ENCODE measurements at regions not wholly inside any gene's neighbourhood (a gene's known extent, or its start where the extent isn't known, plus 50 kb on each side); places are given as distances from the start of the nearest gene placed in this dataset.
"Not testable (repeated sequence)": the region's sequence is repeated elsewhere in the genome, so short reads cannot be mapped to it uniquely, and the experiment has no call there.

DNA sequence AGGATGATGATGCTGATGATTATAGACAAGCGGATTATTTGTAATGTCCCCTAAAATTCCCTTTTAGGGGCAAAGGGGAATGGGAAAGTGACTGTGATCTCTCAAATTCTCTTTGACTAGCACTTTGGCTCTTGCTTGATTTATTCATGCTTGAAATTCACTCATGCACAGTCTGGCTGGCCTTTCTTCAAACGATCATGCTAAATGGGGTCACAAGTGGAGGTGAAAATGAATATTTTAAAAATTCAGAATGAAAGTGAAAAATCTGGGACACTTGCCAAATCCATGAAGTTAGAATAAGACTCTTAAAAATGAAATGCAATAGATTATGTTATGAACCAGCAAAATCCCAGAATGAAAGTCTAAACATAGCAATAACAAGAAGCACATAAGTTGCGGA lies 173.4 kb upstream of the RAI2 start:
- no peak for DNase-seq
- Histone ChIP-seq H3K36me3 (replicated peaks; ENCODE audit: control insufficient read depth, insufficient read depth, low read length) (no peaks in the 10 kb centered on the region), H3K27me3 (ENCODE audit: control insufficient read depth, insufficient read depth, low read length) (no peaks in the 10 kb centered on the region), H3K4me3 (ENCODE audit: insufficient read depth, low read depth, low read length) (no peak overlapping the region)

- DNase-seq, result no peak
- no peaks in the 10 kb centered on the region for H3K27me3 ChIP-seq (ENCODE audit: control insufficient read depth, insufficient read depth, low read length)
- H3K4me3 ChIP-seq (ENCODE audit: insufficient read depth, low read depth, low read length), result no peak overlapping the region
- H3K36me3 ChIP-seq (replicated peaks; ENCODE audit: control insufficient read depth, insufficient read depth, low read length), result no peaks in the 10 kb centered on the region
These were observed 171.6 kb upstream of the RAI2 start for GRCh38 chrX:18032486-18033221.

- no peaks in the 10 kb centered on the region for H3K36me3 ChIP-seq (replicated peaks; ENCODE audit: control insufficient read depth, insufficient read depth, low read length)
- DNase-seq, result no peak
- no peaks in the 10 kb centered on the region for H3K27me3 ChIP-seq (ENCODE audit: control insufficient read depth, insufficient read depth, low read length)
- H3K4me3 ChIP-seq (ENCODE audit: insufficient read depth, low read depth, low read length), result no peak overlapping the region
These were observed 170.8 kb upstream of the RAI2 start for GRCh38 chrX:18031726-18032375.

DNA sequence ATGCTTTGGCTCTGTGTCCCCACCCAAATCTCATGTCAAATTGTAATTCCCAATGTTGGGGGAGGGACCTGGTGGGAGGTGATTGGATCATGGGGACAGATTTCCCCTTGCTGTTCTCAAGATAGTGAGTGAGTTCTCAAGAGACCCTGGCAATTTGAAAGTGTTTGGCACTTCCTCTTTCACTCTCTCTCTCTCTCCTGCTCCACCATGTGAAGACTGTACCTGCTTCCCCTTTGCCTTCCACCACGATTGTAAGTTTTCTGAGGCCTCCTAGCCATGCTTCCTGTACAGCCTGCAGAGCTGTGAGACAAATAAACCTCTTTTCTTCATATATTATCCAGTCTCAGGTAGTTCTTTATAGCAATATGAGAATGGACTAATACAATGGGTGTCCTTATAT lies 169.6 kb upstream of the RAI2 start:
- not testable (repeated sequence) for H3K36me3 ChIP-seq (replicated peaks; ENCODE audit: control insufficient read depth, insufficient read depth, low read length); DNase-seq; H3K4me3 ChIP-seq (ENCODE audit: insufficient read depth, low read depth, low read length)

DNA sequence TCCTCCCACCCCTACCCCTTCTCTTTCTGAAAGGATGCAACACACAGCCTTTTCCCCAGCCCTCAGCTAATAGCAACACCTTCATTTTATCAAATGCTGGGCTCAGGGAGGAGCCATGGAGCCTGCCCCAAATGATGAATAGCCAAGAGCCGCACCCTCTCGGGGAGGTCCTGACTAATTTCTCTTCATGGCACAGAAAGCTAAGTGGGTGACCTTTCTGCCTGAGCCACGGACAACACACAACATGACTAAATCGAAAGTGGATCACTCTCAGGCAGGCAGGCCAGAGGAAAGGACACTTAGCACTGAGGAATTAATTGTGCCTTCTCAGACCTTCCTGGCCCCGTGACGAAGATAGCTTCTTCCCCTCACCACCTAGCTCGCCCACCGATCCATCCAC lies 165.1 kb upstream of the RAI2 start:
- no peaks in the 10 kb centered on the region for H3K36me3 ChIP-seq (replicated peaks; ENCODE audit: control insufficient read depth, insufficient read depth, low read length)
- no peaks in the 10 kb centered on the region for H3K27me3 ChIP-seq (ENCODE audit: control insufficient read depth, insufficient read depth, low read length)
- no peak for DNase-seq
- no peak overlapping the region for H3K4me3 ChIP-seq (ENCODE audit: insufficient read depth, low read depth, low read length)

More for the DNA sequence above, 169.6 kb upstream of the RAI2 start:
- H3K27me3 ChIP-seq (ENCODE audit: control insufficient read depth, insufficient read depth, low read length), result not testable (repeated sequence)

DNA sequence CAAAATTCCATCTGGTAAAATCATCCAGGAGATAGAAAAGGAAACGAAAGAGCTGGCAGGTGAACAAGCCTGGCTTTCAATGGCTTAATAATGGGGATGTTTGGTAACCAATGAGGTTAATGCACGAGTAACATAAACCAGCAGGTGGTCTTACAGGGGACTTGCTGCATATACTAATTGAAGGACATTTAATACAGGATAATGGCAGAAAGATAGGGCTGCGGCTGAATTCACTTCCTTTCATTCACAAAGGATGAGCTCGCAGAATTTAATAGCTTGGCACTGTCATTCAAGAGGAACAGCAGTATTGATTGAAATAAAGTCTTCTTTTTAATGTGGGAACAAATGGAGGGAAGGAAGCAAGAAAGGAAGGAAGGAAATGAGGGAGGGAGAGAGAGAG lies 156.3 kb upstream of the RAI2 start:
- peak; percentile 9 for DNase-seq
- Histone ChIP-seq H3K4me3 (ENCODE audit: insufficient read depth, low read depth, low read length) (no peak overlapping the region), H3K36me3 (replicated peaks; ENCODE audit: control insufficient read depth, insufficient read depth, low read length) (no peaks in the 10 kb centered on the region), H3K27me3 (ENCODE audit: control insufficient read depth, insufficient read depth, low read length) (no peaks in the 10 kb centered on the region)

DNA sequence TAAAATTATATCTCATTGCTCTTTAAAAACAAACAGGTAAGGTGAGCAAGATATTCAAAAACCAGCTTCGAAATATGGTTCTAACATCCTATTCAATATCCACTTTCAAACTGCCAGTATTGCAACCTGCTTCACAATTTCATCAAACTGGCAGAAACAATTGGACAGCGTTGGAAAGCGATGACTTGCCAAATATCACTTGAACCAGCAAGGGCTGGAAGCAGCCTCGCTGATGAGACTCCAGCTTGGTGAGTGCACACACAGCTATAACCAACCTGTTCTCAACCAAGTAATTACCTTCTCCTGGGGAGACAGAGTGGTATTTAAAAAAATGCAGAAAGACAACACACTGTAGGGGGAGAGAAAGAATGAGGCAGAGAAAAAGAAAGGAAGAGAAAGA lies 155.8 kb upstream of the RAI2 start:
- Histone ChIP-seq H3K27me3 (ENCODE audit: control insufficient read depth, insufficient read depth, low read length) (no peaks in the 10 kb centered on the region), H3K36me3 (replicated peaks; ENCODE audit: control insufficient read depth, insufficient read depth, low read length) (no peaks in the 10 kb centered on the region), H3K4me3 (ENCODE audit: insufficient read depth, low read depth, low read length) (no peak overlapping the region)
- no peak for DNase-seq

DNA sequence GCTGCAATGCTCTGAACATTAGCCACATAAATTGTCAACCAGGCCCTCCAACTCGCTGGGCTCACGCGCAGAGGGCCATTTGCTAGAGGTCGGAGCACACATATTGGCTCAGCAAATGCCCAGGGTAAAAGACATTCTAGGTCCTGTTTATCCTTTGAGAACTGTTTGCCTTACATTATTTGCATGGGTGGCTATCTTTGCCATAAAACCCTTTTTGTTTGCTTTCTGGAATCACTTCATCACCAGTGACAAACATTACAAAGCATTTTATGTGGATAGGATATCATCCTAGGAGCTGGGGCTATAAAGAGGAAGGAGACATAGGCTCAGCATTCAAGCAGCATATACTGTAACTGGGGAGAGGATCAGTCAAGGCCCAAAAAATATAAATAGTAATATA lies 149.2 kb upstream of the RAI2 start:
- H3K36me3 ChIP-seq (replicated peaks; ENCODE audit: control insufficient read depth, insufficient read depth, low read length), result no peaks in the 10 kb centered on the region
- H3K27me3 ChIP-seq (ENCODE audit: control insufficient read depth, insufficient read depth, low read length), result no peaks in the 10 kb centered on the region
- DNase-seq, result no peak
- H3K4me3 ChIP-seq (ENCODE audit: insufficient read depth, low read depth, low read length), result no peak overlapping the region

GRCh38 chrX:18003876-18004275 lies 142.8 kb upstream of the RAI2 start:
- no peaks in the 10 kb centered on the region for H3K27me3 ChIP-seq (ENCODE audit: control insufficient read depth, insufficient read depth, low read length)
- H3K4me3 ChIP-seq (ENCODE audit: insufficient read depth, low read depth, low read length), result no peak overlapping the region
- no peaks in the 10 kb centered on the region for H3K36me3 ChIP-seq (replicated peaks; ENCODE audit: control insufficient read depth, insufficient read depth, low read length)
- DNase-seq, result no peak

GRCh38 chrX:18002791-18003190 lies 141.7 kb upstream of the RAI2 start:
- no peak overlapping the region for H3K4me3 ChIP-seq (ENCODE audit: insufficient read depth, low read depth, low read length)
- DNase-seq, result no peak
- H3K27me3 ChIP-seq (ENCODE audit: control insufficient read depth, insufficient read depth, low read length), result no peaks in the 10 kb centered on the region
- H3K36me3 ChIP-seq (replicated peaks; ENCODE audit: control insufficient read depth, insufficient read depth, low read length), result no peaks in the 10 kb centered on the region

- Histone ChIP-seq H3K27me3 (ENCODE audit: control insufficient read depth, insufficient read depth, low read length) (no peaks in the 10 kb centered on the region), H3K4me3 (ENCODE audit: insufficient read depth, low read depth, low read length) (no peak overlapping the region), H3K36me3 (replicated peaks; ENCODE audit: control insufficient read depth, insufficient read depth, low read length) (no peaks in the 10 kb centered on the region)
- DNase-seq, result no peak
These were observed 133.3 kb upstream of the RAI2 start for GRCh38 chrX:17994429-17994828.

- Histone ChIP-seq H3K36me3 (replicated peaks; ENCODE audit: control insufficient read depth, insufficient read depth, low read length) (no peaks in the 10 kb centered on the region), H3K27me3 (ENCODE audit: control insufficient read depth, insufficient read depth, low read length) (no peaks in the 10 kb centered on the region), H3K4me3 (ENCODE audit: insufficient read depth, low read depth, low read length) (no peak overlapping the region)
- no peak for DNase-seq
These were observed 132.0 kb upstream of the RAI2 start for GRCh38 chrX:17993062-17993461.

DNA sequence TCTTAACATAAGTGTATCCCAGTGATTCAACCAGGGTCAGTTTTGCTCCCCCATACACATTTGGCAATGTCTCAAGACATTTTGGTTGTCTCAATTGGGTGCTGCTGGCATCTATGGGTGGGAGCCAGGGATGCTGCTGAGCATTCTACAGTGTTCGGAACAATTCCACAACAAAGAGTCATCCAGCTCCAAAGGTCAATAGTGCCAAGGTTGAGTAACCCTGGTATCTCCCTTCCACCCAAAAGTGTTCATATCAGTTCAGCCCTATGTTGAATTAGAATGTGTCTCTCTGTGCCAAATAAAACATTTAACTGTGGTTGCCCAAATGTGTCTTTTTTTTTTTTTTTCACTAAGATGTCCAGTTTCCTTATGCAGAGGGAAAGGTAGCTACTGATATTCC lies 129.4 kb upstream of the RAI2 start:
- Histone ChIP-seq H3K27me3 (ENCODE audit: control insufficient read depth, insufficient read depth, low read length) (no peaks in the 10 kb centered on the region), H3K36me3 (replicated peaks; ENCODE audit: control insufficient read depth, insufficient read depth, low read length) (no peaks in the 10 kb centered on the region), H3K4me3 (ENCODE audit: insufficient read depth, low read depth, low read length) (no peak overlapping the region)
- no peak for DNase-seq

DNA sequence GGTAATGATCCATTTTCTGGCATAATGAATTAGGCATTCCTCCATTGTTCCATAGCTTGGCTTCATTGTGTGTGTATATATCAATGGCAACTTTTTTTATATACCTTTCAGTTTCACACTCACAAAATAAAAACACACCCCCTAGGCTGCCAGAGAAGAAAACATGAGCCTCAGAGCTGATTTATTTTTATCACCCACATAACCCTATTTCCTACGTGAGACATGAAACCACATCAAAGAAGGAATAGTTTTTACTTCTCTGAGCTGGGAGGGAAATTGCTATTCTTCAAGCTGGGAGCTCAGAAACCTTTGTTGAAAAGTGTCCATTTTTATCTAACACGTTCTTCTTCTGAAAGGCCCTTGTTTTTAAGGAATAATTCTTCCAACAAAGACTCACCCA lies 126.7 kb upstream of the RAI2 start:
- Histone ChIP-seq H3K4me3 (ENCODE audit: insufficient read depth, low read depth, low read length) (no peak overlapping the region), H3K27me3 (ENCODE audit: control insufficient read depth, insufficient read depth, low read length) (no peaks in the 10 kb centered on the region), H3K36me3 (replicated peaks; ENCODE audit: control insufficient read depth, insufficient read depth, low read length) (no peaks in the 10 kb centered on the region)
- no peak for DNase-seq

GRCh38 chrX:17986977-17987376 lies 125.9 kb upstream of the RAI2 start:
- H3K27me3 ChIP-seq (ENCODE audit: control insufficient read depth, insufficient read depth, low read length), result no peaks in the 10 kb centered on the region
- H3K4me3 ChIP-seq (ENCODE audit: insufficient read depth, low read depth, low read length), result no peak overlapping the region
- DNase-seq, result no peak

More at GRCh38 chrX:17986977-17987376, 125.9 kb upstream of the RAI2 start:
- H3K36me3 ChIP-seq (replicated peaks; ENCODE audit: control insufficient read depth, insufficient read depth, low read length), result no peaks in the 10 kb centered on the region

Measured in H7 (cell line).